NCI-H2107 (cell line): ENCODE measurements at regions not wholly inside any gene's neighbourhood (a gene's known extent, or its start where the extent isn't known, plus 50 kb on each side); places are given as distances from the start of the nearest gene placed in this dataset.
"Not testable (repeated sequence)": the region's sequence is repeated elsewhere in the genome, so short reads cannot be mapped to it uniquely, and the experiment has no call there.

Experiments
- DNase-seq: peaks from one replicate; lab custom pipeline; 2025; lab: John Stamatoyannopoulos, UW

DNA sequence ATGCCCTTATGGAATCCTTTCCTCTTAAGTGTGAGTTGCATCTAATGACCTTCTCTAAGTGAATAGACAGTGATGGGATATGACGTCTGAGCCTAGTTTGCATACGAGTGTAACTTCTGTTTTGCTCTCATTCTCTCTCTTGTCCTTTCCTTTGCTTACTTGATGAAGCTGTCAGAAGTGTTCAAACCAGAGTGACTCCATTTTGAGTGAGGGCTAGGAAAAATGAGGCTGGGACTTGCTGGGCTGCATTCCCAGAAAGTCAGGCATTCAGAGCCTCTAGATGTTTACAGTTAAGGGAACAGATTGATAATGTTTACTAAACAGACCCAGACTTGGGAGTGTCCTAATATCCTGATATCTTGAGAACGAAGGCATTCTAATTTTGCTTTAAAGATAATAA, 311.2 kb upstream of the SOX4 start:
- DNase-seq = not testable (repeated sequence)

DNA sequence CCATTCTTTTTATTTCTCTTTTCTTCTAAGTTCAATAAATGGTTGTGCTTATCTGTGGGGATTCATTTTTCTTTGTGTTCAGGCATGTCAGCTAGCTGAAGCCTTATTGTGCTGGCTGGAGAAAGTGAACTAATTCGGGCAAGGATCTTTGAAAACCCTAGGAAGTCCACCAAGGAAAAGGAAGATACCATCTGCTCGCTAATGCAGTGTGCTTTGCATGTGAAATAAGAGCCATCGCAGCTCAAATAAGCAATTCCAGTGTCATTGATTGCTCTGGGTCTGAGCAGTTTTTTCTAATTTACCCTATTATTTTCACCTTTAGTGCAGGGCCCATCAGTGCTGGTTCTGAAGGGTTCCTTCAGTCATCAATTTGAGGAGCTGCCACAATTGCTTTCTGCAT, 309.4 kb upstream of the SOX4 start:
- no peak for DNase-seq

DNA sequence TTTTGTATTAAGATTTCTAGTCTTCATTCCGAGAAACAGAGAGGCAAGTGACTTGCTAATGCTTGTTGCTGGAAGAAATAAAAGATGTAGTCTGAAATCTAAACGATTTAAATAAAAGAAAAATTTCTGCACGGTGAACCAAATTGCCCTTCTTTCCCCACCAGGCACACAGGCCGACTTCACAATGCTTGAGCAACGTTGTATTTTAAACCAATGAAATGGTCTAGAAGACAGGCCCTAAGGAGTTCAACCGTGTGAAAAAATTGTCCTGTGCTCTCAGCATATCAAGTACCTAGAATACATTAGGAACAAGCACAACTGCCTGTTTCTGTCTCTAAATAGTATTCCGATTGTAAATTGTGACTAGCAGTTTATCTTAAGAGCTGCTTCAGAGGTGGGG, 308.8 kb upstream of the SOX4 start:
- DNase-seq = no peak

DNA sequence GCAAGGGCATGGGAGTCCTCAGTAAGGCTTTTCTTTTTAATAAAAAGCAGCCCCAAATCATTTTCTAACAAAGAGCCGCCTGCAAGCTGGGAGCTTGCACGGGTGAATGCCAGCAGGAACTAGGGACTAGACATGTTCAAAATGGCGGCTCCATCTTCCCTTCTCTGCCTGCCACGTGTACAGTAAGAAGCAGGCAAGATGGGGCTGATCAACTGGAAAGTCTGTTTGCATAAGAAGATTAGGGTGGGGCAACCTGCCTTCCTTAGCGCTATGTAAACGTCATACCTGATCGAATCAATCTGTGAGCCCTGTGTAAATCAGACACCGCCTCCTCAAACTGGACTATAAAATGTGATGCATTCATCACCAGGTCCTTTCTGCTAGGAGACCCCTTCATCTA, 299.4 kb upstream of the SOX4 start:
- DNase-seq = no peak

DNA sequence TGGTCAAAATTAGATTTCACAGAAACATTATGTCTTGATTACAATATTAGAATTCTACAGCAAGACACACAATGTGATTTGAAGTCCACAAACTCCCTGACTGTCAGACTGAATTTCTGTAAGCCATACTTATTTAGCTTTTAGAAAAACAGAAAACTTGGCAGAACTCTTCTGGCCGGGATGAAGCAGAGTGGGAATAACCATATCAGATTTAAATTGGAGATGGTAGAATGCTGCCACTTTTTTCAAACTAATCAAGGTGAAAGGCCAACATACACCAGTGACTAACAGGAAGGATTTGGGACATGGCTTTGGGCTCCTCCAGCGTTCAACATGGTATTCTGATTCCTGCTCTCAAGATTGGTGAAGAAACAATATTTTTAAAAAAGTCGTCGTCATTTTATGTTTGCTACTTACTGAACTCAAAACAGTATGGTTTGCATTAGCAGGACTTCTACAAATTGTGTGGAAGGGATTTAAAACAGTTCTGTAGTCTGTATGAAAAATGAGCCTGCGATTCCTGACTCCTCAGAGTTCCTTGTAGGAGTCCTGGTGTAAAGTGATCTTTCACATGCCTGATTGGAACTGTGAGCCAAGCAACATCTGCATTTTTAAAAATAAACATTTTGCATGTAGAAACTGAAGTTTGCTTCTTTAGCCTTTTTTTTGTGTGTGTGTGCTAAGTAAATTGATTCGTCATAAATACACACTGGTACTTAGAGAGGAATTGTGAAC, 297.9 kb upstream of the SOX4 start:
- DNase-seq = no peak

DNA sequence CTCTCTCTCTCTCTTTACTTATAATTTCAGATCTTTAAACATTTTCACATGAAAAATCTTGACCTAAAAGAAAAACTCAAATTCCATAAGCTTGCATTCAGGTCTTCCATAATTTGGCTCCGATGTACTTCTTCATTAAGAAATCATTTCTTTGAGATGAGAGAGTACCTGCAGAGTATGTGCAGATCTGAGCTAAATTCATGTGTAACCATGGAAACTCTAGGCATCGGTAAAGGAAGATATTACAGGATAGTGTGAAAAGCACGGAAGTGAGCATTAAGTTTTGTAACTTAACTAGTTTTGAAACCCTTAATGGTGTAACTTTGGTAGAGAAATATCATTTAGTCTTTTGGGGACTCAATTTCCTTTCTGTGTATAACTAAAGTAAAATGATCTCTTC, 295.9 kb upstream of the SOX4 start:
- no peak for DNase-seq

DNA sequence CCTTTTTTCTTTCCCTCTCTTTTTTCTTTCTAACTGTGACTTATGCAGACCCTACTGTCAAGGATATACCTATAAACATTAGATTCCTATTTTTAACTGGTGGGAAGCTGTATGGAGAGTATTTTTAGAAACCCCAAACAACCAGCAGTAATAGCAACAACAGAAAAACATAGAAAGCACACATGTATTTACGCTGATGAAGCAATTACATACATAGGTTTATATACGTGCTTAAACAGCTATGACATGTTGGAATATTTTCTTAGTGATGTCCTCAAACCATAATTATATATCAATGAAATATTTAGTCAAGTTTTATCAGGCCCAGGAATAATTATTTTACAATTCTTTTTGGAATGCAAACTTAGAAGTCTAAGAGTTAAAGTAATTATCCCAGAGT, 294.3 kb upstream of the SOX4 start:
- no peak for DNase-seq

DNA sequence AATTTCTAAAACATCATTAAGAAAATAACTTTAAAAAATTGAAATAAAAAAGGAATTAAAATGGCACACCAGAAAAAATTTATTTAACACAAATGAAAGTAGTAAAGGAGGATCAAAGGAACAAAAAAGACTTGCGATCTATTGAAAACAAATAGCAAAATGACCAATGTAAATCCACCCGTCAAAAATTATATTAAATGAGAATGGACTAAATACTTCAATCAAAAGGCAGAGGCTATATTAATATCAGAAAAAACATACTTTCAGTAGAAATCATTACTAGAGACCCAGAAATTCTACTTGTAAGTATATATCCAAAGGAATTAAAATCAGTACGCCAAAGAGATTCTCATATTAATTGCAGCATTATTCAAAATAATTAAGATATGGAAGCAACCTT, 293.1 kb upstream of the SOX4 start:
- no peak for DNase-seq

DNA sequence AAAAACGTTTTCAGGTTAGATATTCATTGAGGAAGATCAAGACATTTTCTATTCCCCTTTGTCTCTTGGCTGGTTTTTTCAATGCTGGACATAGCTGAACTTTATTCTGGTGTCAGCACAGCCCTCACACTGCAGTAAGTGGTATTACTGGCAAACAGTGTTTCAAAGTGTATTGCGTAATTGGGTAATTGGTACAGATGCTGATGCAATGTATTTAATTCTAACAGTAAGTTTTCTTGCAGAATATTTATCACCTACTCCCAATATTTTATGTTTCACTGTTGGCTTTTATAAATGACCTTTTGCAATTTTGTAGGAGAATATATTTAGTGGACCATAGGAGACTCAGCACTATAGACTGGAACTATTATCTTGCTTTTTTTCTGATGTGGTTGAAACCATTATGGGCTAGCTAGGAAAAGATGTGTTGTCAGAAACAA, 287.6 kb upstream of the SOX4 start:
- peak; percentile 5 for DNase-seq

DNA sequence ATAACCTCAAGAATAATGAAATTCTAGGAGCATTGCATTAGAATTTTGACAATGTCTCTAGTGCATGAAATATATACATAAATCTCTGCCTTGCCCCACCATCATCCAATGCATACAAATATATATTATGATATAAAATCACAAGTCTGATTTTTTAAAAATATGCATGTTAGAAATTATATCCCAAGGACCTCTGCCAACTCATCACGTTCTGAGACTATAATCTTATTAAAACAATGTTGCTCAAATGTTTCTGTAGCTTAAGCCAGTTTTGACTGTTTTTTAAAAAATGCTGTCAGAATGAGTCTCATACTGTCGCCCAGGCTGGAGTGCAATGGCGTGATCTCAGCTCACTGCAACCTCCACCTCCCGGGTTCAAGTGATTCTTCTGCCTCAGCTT, 287.0 kb upstream of the SOX4 start:
- DNase-seq = no peak

DNA sequence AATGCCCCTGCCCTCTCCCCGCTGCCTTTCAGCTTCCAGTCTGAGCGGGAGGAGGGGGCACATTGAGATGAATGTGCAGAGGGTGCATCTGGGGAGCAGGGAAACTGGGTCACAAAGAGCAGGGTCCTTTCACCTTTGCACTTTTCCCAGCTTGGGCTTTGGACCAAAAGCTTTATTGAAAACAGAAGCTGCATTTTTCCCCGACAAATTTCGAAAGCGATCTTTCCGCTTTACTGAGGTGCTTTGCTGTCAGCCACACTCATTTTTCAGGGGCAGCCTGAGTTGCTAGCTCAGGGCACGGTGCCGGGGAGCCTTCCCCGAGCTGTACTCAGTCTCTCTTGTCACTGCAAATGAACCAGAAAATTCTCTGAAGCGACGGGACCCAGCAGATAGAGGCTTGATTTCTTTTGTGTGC, 283.7 kb upstream of the SOX4 start:
- no peak for DNase-seq

DNA sequence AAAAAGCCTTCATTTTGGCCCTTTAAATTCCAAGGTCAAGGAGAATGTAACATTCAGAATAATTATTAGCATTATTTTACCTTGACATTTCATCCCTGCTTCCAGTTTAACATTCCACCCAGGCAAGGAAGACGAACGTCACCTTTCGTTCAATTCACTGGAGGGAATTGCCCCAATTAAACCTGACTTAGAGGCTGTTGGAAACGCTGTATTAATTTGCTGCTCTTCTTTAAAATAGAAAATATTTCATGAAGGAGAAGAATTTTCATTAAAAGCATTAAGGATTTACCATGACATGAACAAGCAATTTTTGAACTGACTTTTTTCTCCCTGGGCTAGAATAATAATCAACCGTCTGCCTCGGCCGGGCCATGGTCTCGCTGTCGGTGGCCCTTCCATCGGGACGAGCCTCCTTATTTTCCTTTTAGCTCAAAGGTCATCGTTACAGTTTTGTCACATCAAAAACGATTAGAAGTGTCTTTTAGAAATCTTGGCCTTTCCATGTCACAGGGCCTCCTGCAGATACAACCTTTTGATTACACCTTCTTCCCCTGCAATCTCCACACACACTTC, 282.9 kb upstream of the SOX4 start:
- DNase-seq = no peak

DNA sequence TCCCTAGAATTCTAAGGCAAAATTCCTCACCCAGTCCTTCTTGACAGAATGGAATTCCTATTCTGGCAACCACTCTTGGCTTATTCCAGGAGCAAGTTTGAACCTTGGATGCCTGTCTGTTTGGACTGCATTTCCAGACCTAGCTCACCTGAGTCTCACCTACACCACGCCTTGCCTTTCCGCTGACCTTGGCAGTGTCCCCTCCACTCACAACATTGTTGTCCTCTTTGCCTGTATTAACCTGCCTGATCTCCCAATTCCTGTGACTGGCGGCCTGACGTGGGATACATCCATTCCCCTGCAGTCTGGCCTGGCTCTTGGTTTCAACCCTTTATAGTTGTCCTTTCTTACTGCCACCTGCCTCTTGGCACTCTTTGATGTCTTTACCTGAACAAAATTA, 281.4 kb upstream of the SOX4 start:
- no peak for DNase-seq

DNA sequence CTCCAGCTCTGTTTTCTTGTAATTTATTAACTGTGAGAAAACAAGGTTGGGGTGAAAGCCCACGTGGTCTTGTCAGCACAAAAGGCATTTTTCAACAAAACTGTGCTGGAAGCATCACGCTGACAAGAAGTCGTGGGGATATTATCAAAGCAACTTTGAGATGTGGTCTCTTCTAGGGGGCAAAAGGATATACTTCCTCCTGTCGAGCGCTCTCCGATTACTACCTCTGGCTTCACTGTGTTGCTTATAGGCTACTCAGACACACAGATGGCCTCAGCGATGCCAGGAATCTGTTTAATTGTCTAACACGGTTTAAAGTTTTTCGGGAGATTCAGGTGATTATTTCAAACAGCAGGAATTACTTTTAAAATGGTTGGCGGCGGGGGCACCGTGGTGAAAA, 275.9 kb upstream of the SOX4 start:
- no peak for DNase-seq

DNA sequence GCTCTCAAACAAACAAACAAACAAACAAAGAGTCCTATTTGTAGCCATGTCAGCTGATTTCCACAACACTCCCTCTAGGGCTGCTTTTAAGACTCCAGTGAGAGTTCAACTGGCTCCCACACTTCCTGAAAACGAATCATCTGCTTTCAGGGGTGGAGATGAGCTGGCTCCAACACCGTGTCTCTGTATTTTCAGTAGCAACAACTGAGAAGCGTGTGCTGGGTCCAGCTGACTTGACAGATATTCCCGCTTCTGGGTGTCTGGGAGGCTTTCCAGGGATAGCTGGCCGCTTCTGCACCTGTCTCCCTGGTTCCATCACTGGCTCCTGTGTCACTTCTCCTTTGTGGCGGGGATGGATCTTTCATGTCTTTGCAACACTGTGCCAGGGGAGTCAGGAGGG, 272.5 kb upstream of the SOX4 start:
- no peak for DNase-seq

DNA sequence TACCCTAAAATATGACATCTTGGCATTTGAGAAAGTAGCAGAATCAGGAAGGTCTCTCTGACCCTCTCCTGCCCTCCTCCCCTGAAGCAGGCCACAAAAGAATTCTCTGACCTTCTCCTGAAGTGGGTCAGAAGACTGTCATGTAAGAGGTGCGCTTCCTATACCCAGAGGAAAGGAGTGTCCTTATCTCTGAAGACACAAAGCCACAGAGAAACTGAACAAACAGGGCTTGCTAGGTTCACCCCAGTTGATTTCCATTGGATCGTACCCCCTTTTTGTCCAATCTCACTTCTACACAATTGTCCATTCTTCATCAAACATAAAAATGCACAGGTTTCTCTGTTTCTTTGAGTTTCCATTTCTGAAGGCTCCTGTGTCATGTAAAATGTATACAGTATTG, 272.0 kb upstream of the SOX4 start:
- DNase-seq = no peak

DNA sequence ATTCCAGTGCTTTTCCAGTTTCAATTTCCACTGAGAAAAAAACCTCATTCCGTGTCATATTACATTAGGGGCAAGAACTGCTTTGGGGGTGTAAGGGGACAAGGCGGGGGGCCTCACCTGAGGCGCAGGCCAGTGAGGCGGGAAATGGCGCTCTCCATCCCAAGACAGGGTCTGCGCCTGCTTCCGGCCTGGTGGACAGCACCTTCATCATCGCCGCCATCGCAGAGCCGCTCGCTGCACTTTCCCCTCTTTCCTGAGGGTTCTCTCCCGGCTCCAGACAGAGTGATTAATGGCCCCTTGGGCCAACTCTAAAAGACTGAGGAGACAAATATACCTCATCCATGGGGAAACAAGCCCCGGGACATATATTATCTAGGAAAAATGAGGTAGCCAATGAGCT, 270.0 kb upstream of the SOX4 start:
- no peak for DNase-seq

DNA sequence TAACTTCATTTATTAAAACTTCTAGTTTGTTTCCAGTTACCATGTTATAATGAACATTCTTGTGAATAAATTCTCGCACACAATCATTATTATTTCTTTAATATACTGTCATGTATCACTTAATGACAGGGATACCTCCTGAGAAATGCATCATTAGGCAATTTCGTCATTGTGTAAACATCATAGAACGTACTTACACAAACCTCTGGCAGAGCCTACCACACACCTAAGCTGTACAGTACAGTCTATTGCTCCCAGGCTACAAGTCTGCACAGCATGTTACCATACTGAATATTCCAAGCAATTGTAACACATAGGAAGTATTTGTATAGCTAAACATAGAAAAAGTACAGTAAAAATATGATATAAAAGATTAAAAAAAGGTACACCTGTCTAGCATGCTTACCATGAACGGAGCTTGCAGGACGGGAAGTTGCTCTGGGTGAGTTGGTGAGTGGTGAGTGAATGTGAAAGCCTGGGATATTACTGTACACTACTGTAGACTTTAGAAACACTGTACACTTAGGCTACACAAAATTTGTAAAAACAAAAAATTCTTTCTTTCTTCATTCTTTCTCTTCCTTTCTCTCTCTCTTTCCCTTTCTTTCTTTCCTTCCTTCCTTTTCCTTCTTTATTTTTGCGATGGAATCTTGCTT, 268.2 kb upstream of the SOX4 start:
- no peak for DNase-seq

DNA sequence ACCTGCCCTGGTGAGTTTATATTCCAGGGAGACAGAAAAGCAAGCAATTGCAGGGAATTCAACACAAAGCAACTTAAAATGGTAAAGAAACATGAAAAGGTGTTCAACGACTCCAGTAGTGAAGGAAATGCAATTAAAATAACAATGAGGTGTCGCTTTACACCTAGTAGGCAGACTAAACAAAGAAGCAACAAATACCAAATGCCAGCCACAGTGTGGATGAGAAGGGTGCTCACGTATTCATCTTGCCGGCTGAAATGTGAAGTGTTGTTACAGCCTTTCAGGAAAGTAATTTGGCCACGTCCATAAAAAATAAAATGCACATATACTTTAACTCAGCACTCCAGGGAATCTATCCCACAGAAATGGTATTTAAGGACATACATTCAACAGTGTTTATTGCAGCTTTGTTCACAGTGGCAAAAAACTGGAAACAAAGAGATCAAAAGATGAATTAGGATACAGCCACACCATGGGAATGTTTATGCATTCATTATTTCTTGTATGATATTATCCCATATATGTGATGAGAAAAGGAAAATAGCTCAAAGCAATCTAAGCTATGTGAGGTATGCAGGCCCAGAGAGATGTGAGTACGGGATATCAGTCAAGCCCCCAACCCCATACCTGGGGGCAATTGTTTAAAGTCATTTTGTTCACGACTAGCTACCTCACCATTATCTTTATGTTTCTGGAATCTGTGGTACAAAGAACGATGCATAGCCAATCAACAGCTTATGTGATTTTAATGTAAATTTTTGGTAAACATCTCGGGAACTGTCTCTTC, 266.0 kb upstream of the SOX4 start:
- DNase-seq = peak; percentile 34

DNA sequence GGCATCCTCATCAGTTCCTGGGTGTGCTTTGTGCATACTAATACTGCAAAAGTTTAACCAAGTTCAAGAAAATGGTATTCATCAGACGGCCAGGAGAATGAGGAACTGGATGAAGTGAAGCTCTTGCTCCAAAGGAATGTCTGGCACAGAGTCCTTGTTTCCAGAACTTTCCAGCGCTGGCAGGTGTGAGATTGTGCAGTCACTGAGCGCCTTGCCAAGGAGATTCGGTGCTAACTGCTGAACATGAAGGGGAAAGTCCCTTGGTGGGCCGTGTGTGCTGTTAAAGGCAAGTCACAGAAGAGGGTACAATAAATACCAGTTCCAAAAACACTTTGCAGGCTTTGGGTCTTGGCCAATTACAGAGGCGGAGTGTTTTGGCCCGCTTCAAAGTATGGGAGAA, 262.3 kb upstream of the SOX4 start:
- no peak for DNase-seq

DNA sequence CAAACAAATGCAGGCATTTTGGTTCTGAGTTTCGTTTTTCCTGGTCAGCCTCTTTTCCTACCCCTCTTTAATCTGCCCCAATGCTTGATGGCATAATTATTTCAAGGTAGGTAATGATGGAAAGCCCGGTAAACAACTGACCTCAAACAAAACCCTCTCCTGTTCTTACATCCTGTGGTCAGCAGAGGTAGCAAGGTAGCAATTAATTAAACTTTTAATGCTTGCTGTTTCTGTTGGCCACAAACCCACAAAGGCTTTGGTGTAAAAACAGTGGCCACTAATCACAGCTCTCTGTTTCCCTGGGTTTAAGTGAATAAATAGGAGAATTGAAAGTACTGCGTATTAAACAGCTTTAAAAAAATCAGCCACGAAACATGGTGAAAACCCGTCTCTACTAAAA, 261.5 kb upstream of the SOX4 start:
- DNase-seq = no peak

DNA sequence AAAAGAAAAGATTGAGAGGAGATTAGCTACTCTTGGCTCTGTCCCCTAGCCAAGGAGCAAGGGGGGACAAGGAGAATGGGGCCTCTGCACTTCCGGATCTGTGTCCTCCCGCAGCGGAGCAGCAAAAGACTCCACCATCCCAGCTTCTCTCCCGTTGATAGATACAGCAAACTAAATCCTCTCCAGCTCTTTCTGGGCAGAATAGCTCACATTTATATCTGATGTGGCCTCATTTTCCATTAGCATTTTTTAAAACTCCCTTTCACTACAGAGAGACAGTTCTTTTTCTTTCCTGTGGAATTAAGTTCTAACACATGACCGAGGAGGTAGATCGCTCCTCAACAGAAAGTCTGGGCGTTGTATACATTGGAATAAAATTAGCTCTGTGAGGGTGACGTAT, 260.9 kb upstream of the SOX4 start:
- DNase-seq = no peak

DNA sequence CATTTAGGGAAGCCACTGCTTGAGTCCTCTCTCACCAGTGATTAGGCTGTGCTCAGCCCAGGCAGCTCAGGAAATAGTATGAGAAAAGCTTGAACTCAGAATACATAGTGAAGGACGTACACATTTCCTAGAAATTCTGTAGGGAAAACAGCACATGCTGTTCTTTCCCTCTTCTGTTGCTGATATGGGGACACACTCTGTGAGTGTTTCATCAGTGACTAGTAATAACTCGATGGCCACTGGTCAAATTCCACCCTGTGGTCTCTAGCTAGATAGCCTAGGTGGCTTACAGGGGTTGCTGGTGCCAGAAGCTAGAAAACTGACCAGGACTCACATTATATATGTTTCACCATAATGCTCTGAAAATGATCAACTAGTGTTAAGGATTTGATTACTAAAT, 259.8 kb upstream of the SOX4 start:
- DNase-seq = no peak
